Endothelial cell of umbilical vein (primary cell): ENCODE measurements at regions not wholly inside any gene's neighbourhood (a gene's known extent, or its start where the extent isn't known, plus 50 kb on each side); places are given as distances from the start of the nearest gene placed in this dataset.

Source experiments
- POLR2A ChIP-seq: IDR thresholded peaks from 2 replicates; pipeline ENCODE4 v1.6.1; 2012; ENCODE audit warnings: low read depth, mild to moderate bottlenecking, control low read depth, low read length
- TF ChIP-seq, protein P1 (sequence below), 2 donors: IDR thresholded peaks; 1 replicate in 1 of 2; 2 replicates in 1 of 2; pipeline ENCODE4 v1.5.1; 2011; ENCODE audit warnings: low read length in 2 of 2, mild to moderate bottlenecking in 2 of 2, moderate library complexity in 2 of 2, control low read depth in 1 of 2, inconsistent platforms in 1 of 2, low read depth in 1 of 2; ENCODE audit not compliant: insufficient read depth in 1 of 2; ENCODE audit errors: extremely low read depth in 1 of 2

DNA sequence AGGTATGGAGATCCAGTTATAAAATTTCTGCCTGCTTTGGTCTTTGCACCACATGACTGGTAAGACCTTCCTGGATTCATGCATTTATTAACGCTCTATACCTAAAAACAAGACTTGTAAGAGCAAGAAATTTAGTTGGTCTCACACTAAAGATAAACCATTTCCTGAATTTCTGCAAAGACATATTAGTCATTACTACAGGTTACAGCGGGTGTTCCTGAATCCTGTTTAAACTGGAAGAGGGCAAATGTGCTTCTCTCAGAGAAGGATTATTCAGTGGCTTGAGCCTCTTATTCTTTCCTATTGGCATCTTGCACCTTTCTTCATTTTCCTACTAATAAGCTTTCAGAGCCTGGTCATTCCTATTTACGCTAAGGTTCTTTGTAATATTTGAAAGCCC, 397.6 kb upstream of the TENM3 start:
- TF ChIP-seq, protein P1, sequence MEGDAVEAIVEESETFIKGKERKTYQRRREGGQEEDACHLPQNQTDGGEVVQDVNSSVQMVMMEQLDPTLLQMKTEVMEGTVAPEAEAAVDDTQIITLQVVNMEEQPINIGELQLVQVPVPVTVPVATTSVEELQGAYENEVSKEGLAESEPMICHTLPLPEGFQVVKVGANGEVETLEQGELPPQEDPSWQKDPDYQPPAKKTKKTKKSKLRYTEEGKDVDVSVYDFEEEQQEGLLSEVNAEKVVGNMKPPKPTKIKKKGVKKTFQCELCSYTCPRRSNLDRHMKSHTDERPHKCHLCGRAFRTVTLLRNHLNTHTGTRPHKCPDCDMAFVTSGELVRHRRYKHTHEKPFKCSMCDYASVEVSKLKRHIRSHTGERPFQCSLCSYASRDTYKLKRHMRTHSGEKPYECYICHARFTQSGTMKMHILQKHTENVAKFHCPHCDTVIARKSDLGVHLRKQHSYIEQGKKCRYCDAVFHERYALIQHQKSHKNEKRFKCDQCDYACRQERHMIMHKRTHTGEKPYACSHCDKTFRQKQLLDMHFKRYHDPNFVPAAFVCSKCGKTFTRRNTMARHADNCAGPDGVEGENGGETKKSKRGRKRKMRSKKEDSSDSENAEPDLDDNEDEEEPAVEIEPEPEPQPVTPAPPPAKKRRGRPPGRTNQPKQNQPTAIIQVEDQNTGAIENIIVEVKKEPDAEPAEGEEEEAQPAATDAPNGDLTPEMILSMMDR (IDR thresholded peaks at IDR 0.05; ENCODE audit: extremely low read depth in 1 of 2, insufficient read depth in 1 of 2, low read depth in 1 of 2, low read length in 2 of 2) = no peak
- no peak for TF ChIP-seq POLR2A
